ENCODE measurements at regions not wholly inside any gene's neighbourhood (a gene's known extent, or its start where the extent isn't known, plus 50 kb on each side); places are given as distances from the start of the nearest gene placed in this dataset.

DNA sequence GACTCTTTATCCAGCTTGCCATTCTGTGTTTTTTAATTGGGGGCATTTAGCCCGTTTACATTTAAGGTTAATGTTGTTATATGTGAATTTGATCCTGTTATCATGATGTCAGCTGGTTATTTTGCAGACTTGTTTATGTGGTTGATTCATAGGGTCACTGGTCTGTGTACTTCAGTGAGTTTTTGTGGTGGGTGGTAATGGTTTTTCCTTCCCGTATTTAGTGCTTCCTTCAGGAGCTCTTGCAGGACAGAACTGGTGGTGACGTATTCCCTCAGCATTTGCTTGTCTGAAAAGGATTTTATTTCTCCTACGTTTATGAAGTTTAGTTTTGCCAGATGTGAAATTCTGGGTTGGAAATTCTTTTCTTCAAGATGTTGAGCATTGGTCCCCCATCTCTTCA, 381.1 kb downstream of the MAN2A1 start:
- no peak overlapping the region for H4K5ac ChIP-seq (ENCODE audit: insufficient read length, low read depth, low read length)
- no peaks in the 10 kb centered on the region for H3K23me2 ChIP-seq (ENCODE audit: insufficient read length, low read depth, low read length, poor library complexity, severe bottlenecking)
- no peaks in the 10 kb centered on the region for H3K27me3 Mint-ChIP-seq (ENCODE audit: low read depth)
- no CpG with 5 or more reads among the region's 4 CpGs for WGBS (ENCODE audit: extremely low coverage, insufficient read length, low lambda C conversion rate)
- no peak overlapping the region for H4K8ac ChIP-seq (replicated peaks; ENCODE audit: insufficient read length, low read depth, low read length)
- H3K79me1 ChIP-seq (ENCODE audit: insufficient read depth, low read depth, low read length, poor library complexity, severe bottlenecking) = no peaks in the 10 kb centered on the region
- no peak overlapping the region for H2BK15ac ChIP-seq (ENCODE audit: low read depth, low read length)
- H3K9me3 ChIP-seq (ENCODE audit: control insufficient read depth, low read depth, low read length) = no peaks in the 10 kb centered on the region
- H2BK12ac ChIP-seq (ENCODE audit: insufficient read length, low read depth, low read length) = no peak overlapping the region
- H3K9me3 Mint-ChIP-seq = peaks cover 14 to 16% of the 10 kb centered on the region in 2 experiments
- no peak overlapping the region for H3K18ac ChIP-seq (ENCODE audit: insufficient read length, low read depth, low read length)
- H2BK5ac ChIP-seq (ENCODE audit: insufficient read length, low read length) = no peak overlapping the region
- no peaks in the 10 kb centered on the region for H3K27me3 ChIP-seq (ENCODE audit: insufficient read depth, low read length)
- no peak overlapping the region for H3K27ac ChIP-seq (ENCODE audit: insufficient read length, low read depth, low read length)
- H3K4me1 ChIP-seq (ENCODE audit: insufficient read depth, low read length) = no peaks in the 10 kb centered on the region
- no peaks in the 10 kb centered on the region for H3K79me2 ChIP-seq (ENCODE audit: insufficient read depth, low read length)
- no peak overlapping the region for H2AK5ac ChIP-seq (ENCODE audit: insufficient read length, low read length)
- H3K56ac ChIP-seq (ENCODE audit: insufficient read length, low read depth, low read length) = no peak overlapping the region
- no peak overlapping the region for H3K9ac ChIP-seq (ENCODE audit: extremely low read depth, insufficient read length, low read length)
- no peaks in the 10 kb centered on the region for H3K4me1 Mint-ChIP-seq
- H2AFZ ChIP-seq (ENCODE audit: low read length) = no peak overlapping the region
- no peak for DNase-seq
- no peak overlapping the region for H2BK120ac ChIP-seq (ENCODE audit: low read depth, low read length, poor library complexity, severe bottlenecking)
- TF ChIP-seq, protein P1, sequence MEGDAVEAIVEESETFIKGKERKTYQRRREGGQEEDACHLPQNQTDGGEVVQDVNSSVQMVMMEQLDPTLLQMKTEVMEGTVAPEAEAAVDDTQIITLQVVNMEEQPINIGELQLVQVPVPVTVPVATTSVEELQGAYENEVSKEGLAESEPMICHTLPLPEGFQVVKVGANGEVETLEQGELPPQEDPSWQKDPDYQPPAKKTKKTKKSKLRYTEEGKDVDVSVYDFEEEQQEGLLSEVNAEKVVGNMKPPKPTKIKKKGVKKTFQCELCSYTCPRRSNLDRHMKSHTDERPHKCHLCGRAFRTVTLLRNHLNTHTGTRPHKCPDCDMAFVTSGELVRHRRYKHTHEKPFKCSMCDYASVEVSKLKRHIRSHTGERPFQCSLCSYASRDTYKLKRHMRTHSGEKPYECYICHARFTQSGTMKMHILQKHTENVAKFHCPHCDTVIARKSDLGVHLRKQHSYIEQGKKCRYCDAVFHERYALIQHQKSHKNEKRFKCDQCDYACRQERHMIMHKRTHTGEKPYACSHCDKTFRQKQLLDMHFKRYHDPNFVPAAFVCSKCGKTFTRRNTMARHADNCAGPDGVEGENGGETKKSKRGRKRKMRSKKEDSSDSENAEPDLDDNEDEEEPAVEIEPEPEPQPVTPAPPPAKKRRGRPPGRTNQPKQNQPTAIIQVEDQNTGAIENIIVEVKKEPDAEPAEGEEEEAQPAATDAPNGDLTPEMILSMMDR (conservative IDR thresholded peaks at IDR 0.05) = no peak
- no peak overlapping the region for H2BK20ac ChIP-seq (ENCODE audit: low read depth, low read length, poor library complexity, severe bottlenecking)
- peaks cover 0 to 13% (median 0%) of the 10 kb centered on the region in 3 experiments; a peak in 5 of 7 replicates for H3K36me3 Mint-ChIP-seq (ENCODE audit: insufficient read depth in 1 of 3, low read depth in 3 of 3)
- no peak overlapping the region for H4K91ac ChIP-seq (ENCODE audit: insufficient read length, low read depth, low read length)
- no peak overlapping the region for H3K4ac ChIP-seq (ENCODE audit: low read depth, low read length)
- no peak overlapping the region for H3K4me2 ChIP-seq (ENCODE audit: insufficient read depth, insufficient read length, low read length)
- no peak overlapping the region for H3T11ph ChIP-seq (ENCODE audit: low read length)
- H3K4me3 Mint-ChIP-seq = no peak overlapping the region
- no peaks in the 10 kb centered on the region for H4K20me1 ChIP-seq (ENCODE audit: control insufficient read depth, insufficient read depth, insufficient read length)
- no peak overlapping the region for H3K27ac Mint-ChIP-seq
- no peak overlapping the region for H3K23ac ChIP-seq (ENCODE audit: insufficient read length, low read depth, low read length)
- no peak overlapping the region for H3K14ac ChIP-seq (ENCODE audit: insufficient read depth, low read length)

Measured in H9 (cell line).